CD4-positive, alpha-beta T cell treated with Interleukin-15 for 4 hours (primary cell): ENCODE measurements at regions not wholly inside any gene's neighbourhood (a gene's known extent, or its start where the extent isn't known, plus 50 kb on each side); places are given as distances from the start of the nearest gene placed in this dataset.
"Not testable (repeated sequence)": the region's sequence is repeated elsewhere in the genome, so short reads cannot be mapped to it uniquely, and the experiment has no call there.

Experiments
- DNase-seq: peaks from one replicate; pipeline ENCODE4 v3.0.0-alpha.2; 2020; ENCODE audit warnings: low spot score

DNA sequence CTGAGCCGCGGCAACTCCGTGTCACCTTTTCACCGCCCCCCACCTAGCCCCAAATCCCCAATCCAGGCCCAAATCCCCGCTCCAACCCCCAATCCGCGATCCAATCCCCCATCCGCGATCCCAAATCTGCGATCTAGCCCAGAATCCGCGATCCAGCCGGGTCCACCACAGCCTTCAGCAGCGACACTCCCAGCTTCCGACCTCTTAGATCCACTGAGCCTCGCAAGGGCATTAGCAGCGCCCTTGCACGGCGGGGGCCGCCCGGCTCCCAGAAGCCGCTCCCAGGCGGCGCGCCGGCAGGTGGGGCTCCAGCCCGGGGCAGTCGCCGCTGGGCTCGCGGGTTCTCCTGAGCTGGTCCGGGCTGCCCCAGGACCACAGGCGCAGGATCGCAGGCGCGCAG is 116.1 kb upstream of the TPTE start:
- DNase-seq: not testable (repeated sequence)

GRCh38 chr21:10409786-10410185 is 111.6 kb upstream of the TPTE start:
- DNase-seq: not testable (repeated sequence)

- DNase-seq: not testable (repeated sequence)
Observed at GRCh38 chr21:10410354-10410929, 110.9 kb upstream of the TPTE start.

GRCh38 chr21:10411776-10412526 is 109.4 kb upstream of the TPTE start:
- DNase-seq: not testable (repeated sequence)

DNA sequence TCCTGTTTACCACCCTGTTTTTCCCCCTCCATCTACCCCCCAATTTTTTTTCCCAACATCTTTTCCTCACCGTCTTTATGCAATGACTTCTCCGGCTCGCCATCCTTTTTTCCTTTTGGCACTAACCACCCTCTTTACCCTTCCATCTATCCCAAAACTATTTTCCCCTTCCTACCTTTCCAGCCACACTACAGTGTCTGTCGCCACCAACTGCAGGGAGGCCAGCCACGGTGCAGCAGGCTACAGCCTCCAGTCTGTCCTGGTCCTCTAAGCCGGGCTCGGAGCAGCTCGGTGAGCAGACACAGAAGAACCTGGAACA is 108.5 kb upstream of the TPTE start:
- not testable (repeated sequence) for DNase-seq

DNA sequence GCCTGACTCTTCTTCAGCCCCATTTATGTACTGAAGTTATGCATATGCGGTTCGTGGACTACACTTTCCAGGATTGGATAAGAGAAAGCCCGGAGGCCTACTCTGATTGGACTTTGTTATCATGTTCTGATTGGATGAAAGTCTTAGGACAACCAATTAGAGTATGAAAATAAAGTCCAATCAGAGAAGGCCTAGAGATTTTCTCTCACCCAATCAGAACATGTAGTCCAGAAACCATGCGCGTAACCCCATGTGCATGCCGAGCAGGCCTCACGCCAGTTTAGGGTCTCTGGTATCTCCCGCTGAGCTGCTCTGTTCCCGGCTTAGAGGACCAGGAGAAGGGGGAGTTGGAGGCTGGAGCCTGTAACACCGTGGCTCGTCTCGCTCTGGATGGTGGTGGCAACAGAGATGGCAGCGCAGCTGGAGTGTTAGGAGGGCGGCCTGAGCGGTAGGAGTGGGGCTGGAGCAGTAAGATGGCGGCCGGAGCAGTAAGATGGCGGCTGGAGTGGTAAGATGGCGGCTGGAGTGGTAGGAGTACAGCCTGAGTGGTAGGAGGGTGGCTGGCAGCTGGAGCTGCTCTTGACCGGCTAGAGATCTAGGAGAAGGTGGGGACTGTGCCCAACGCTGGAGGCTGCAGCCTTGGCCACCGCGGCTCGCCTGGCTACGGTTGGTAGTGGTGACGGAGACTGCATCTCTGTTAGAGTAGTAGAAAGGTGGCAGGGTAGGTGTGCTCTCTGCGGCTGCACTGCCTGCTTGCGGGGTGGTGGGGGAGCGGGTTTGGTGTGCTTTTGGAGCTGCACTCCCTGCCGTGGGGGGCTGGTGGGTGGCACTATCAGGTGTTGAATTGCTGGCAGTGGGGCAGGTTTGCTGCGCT is 107.9 kb upstream of the TPTE start:
- DNase-seq: not testable (repeated sequence)

GRCh38 chr21:10414121-10414924 is 107.1 kb upstream of the TPTE start:
- DNase-seq: not testable (repeated sequence)

- DNase-seq: not testable (repeated sequence)
Observed at GRCh38 chr21:10414925-10415254, 106.5 kb upstream of the TPTE start.

GRCh38 chr21:10415456-10415855 is 105.9 kb upstream of the TPTE start:
- not testable (repeated sequence) for DNase-seq

DNA sequence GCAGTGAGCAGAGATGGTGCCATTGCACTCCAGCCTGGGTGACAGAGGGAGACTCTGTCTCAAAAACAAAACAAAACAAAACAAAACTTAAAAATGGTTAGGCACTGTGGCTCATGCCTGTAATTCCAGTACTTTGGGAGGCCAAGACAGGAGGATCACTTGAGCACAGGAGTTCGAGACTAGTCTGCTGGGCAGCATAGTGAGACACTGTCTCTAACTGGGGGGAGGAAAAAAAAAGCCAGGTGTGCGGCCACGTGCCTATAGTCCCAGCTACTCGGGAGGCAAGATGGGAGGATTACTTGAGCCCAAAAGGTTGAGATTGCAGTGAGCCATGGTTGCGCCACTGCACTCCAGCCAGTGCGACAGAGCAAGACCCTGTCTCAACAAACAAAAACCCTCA is 105.5 kb upstream of the TPTE start:
- DNase-seq: not testable (repeated sequence)

- DNase-seq: not testable (repeated sequence)
Observed at GRCh38 chr21:10416691-10417447, 104.5 kb upstream of the TPTE start.

DNA sequence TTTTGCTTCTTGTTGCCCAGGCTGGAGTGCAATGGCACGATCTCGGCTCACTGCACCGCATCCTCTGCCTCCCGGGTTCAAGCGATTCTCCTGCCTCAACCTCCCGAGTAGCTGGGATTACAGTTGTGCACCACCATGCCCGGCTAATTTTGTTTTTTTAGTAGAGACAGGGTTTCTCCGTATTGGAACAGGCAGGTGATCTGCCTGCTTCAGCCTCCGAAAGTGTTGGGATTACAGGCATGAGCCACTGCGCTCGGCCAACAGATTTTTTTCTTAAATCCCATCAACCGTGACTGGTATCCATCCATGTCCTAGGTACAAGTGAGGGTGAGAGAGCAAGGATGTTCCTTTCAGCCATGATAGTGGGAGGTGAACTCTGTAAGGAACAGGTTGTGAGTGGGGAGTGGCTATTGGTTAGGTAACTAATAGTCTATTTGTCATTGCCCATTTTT is 103.8 kb upstream of the TPTE start:
- DNase-seq: not testable (repeated sequence)

DNA sequence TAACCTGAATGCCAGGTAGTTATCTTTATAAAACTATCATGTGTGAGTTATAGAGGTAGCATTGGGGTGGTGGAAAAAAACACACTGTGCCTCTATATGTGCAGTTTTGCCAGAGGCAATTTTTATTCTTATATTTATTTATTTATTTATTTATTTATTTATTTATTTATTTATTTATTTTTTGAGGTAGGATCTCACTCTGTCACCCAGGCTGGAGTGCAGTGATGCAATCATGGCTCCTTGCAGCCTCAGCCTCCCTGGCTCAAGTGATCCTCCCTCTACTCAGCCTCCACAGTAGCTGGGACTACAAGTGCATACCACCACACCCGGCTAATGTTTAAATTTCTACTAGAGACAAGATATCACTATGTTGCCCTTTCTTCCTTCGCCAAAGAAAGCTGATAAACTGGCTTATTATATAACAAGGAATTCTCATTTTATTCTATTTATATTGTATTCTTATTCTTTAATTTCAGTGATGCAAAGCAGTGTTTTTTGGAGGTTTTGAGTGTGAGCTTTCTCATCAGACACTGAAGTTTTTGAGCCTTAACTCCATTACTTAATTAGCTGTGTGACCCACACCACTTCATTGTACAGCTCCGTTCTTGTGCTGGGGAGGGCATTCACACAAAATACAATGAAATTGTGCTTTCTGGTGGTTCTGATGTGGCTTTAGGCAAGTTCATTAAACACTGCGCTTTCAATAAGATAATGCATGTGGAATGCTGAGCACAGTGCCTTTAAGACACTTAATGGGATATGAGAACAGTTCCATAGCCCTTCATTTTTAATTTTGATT is 102.9 kb upstream of the TPTE start:
- DNase-seq: not testable (repeated sequence)

- not testable (repeated sequence) for DNase-seq
Observed at GRCh38 chr21:10421199-10421598, 100.2 kb upstream of the TPTE start.

DNA sequence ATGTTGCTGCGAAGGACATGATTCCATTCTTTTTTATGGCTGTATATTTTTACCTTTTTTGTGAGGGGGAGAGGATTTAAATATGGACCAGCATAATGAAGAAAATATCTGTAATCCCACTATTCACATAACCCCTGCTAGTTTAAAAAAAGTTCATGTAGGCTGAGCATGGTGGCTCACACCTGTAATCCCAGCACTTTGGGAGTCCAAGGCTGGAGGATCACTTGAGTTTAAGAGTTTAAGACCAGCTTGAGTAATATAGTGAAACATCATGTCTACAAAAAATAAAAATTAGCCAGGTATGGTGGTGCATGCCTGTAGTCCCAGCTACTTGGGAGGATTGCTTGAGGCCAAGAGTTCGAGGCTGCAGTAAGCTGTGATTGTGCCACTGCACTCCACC is 99.8 kb upstream of the TPTE start:
- DNase-seq: not testable (repeated sequence)

DNA sequence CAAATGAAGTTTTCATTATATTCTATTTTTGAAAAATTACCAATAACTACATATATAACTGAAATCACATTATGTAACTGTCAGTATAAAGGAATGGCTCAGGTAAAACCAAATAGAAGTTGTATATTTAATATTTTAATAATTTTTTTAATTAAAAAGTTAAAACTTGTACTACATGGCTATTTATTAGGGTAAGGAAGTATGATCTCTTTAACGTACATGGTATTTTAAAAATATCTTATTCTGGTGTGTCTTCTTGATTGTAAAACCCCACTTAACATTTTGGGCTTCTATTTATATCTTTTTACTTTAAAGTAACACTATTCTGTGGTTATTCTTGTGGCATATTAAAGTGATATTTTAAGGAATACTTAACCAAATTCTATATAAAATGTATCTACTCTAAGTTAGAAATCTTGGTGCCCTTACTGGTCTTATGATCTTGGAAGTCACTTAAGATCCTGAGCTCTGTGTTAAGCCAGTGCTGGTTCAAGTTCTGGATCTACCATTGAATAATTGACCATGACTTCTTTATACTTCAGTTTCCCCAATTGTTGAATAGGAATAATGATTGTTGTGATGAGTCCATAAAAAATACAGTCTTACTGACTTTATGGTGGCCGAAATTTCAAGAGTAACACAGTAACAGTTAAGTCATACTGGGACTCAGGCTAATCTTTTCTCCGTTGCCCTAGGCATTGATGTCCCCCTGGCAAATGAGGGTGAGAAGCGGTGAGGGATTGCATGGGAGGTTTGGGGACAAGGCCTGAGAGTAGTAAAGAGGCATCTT is 97.1 kb upstream of the TPTE start:
- not testable (repeated sequence) for DNase-seq

DNA sequence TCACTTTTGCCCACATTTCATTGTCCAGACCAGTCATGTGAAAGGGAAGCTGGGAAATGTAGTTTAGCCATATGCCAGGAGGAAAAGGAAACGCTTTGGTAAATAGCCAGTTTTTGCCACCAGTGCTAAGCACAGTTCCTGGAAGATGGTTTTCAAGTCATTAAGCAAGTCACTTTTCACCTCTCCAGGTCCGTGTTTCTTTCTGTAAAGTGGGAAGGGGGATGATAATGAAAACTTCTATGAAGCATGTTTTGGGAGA is 96.6 kb upstream of the TPTE start:
- not testable (repeated sequence) for DNase-seq

DNA sequence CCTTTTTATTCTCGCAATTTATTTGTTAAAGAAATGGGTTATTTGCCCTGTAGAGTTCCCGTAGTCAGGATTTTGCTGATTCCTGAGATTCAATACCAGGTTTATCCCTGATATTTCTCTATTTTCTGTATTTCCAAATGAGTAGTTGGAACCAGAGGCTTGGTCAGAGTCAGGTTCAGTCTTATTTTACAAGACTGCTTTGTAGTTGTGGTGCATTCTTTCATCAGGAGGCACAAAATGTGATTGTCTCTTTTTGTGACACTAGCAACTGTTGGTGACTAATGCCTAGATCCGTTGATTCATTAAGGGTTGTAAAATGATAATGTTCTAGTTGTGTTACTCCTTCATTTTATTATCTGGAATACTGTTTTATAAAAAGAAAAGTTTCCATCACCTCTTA is 95.5 kb upstream of the TPTE start:
- DNase-seq: no peak

DNA sequence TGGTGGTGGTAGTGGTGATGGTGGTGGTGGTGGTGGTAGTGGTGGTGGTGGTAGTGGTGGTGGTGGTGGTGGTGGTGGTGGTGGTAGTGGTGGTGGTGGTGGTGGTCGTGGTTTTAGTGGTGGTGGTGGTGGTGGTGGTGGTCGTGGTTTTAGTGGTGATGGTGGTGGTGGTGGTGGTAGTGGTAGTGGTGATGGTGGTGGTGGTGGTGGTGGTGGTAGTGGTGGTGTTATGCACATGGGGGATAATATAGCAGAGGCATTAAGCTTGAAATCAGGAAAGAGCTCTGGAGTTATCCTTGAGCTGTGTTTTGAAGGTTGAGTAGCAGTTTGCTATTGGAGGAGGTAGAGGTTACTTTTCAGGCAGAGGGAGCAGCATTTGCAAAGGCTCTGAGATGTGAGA is 94.6 kb upstream of the TPTE start:
- DNase-seq: not testable (repeated sequence)

DNA sequence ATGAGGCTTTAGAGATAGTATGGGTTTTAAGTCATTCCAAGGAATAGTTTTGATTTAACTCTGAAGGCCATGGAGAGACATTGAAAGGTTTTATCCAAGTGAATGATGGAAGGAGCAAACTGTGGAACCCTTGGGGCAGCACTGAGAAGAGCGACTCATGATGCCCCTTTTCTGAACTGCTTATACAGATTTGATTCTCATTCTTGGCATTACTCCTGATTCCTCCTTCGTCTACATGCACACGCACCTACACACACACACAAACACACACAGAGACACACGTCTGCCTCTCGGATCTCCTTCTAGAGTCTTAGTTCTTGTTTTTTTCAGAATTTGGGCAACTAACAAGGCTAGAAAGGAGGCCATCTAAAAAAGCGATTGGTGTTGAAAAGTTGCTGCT is 94.1 kb upstream of the TPTE start:
- DNase-seq: not testable (repeated sequence)
